Calu3 (cell line): ENCODE measurements at regions not wholly inside any gene's neighbourhood (a gene's known extent, or its start where the extent isn't known, plus 50 kb on each side); places are given as distances from the start of the nearest gene placed in this dataset.

Experiments used
- BruUV-seq: library from RNA; stranded (reverse); fragments of 400-500 nt; replicated peaks from 2 replicates; lab custom pipeline; 2021; lab: Mats Ljungman, UMichigan
- CTCF ChIA-PET: fragments of 300-600 bp; sonication (Branson Sonifier 250); formaldehyde crosslinking; loops from one replicate; lab custom pipeline; 2022; ENCODE audit warnings: antibody characterized with exemption; lab: Charles Lee
- DNase-seq: peaks from one replicate; pipeline ENCODE4 v3.0.0; 2022
- H3K27ac Mint-ChIP-seq: one replicate; pipeline ENCODE4 v1.8.0; 2022; ENCODE audit warnings: mixed read lengths; ENCODE audit not compliant: unreplicated experiment
- H3K27me3 Mint-ChIP-seq: one replicate; pipeline ENCODE4 v1.8.0; 2022; ENCODE audit warnings: mixed read lengths; ENCODE audit not compliant: unreplicated experiment
- H3K36me3 Mint-ChIP-seq: one replicate; pipeline ENCODE4 v1.8.0; 2022; ENCODE audit warnings: mild to moderate bottlenecking, moderate library complexity, mixed read lengths; ENCODE audit not compliant: insufficient read depth, unreplicated experiment
- H3K4me1 Mint-ChIP-seq: one replicate; pipeline ENCODE4 v1.8.0; 2022; ENCODE audit warnings: mild to moderate bottlenecking, low read depth, mixed read lengths; ENCODE audit not compliant: unreplicated experiment
- H3K4me3 Mint-ChIP-seq: one replicate; pipeline ENCODE4 v1.8.0; 2022; ENCODE audit warnings: mild to moderate bottlenecking, low read depth, moderate library complexity, mixed read lengths; ENCODE audit not compliant: unreplicated experiment
- H3K9me3 Mint-ChIP-seq: one replicate; pipeline ENCODE4 v1.8.0; 2022; ENCODE audit warnings: low read depth, mixed read lengths; ENCODE audit not compliant: unreplicated experiment
- CTCF ChIP-seq: fragments of 200-600 bp; IDR thresholded peaks from one replicate; pipeline ENCODE4 v1.8.0; 2022; ENCODE audit warnings: antibody characterized with exemption; ENCODE audit not compliant: unreplicated experiment
- intact Hi-C: fragments of 100-400 bp; cut with micrococcal nuclease; formaldehyde crosslinking; loops from one replicate; pipeline ENCODE4 v1.10.0; 2022; ENCODE audit not compliant: unreplicated experiment

- Mint-ChIP-seq H3K36me3 (no peaks in the 10 kb centered on the region), H3K4me1 (peaks cover 27% of the 10 kb centered on the region), H3K4me3 (no peak overlapping the region), H3K27ac (no peak overlapping the region), H3K27me3 (no peaks in the 10 kb centered on the region), H3K9me3 (no peaks in the 10 kb centered on the region)
- CTCF ChIA-PET: no interaction called here
- BruUV-seq: no TSS peak
- TF ChIP-seq CTCF: no peak
- DNase-seq: no peak
- intact Hi-C loops: no loop called here
These were observed 521.7 kb downstream of the SOX2 start for GRCh38 chr3:182233405-182233804.

- Mint-ChIP-seq H3K27ac (no peak overlapping the region), H3K4me3 (no peak overlapping the region), H3K27me3 (no peaks in the 10 kb centered on the region), H3K9me3 (no peaks in the 10 kb centered on the region), H3K36me3 (no peaks in the 10 kb centered on the region), H3K4me1 (peaks cover 27% of the 10 kb centered on the region)
- no TSS peak for BruUV-seq
- no peak for DNase-seq
- intact Hi-C loops: no loop called here
- TF ChIP-seq CTCF: no peak
- CTCF ChIA-PET: no interaction called here
These were observed 522.2 kb downstream of the SOX2 start for GRCh38 chr3:182233957-182234356.

- H3K4me1 Mint-ChIP-seq: peaks cover 27% of the 10 kb centered on the region
These were observed 523.2 kb downstream of the SOX2 start for GRCh38 chr3:182234881-182235280.

GRCh38 chr3:182235504-182235903 is 523.8 kb downstream of the SOX2 start:
- Mint-ChIP-seq H3K4me3 (no peak overlapping the region), H3K36me3 (no peaks in the 10 kb centered on the region), H3K27me3 (no peaks in the 10 kb centered on the region), H3K4me1 (peaks cover 27% of the 10 kb centered on the region), H3K9me3 (no peaks in the 10 kb centered on the region), H3K27ac (no peak overlapping the region)
- no peak for DNase-seq
- CTCF ChIA-PET: interaction anchor here (0.6 to 1.0 kb wide), 3 partner anchors 49 to 317 kb away, joined by 3 to 4 read pairs (median 3); no protein-coding TSS in a partner anchor
- BruUV-seq: no TSS peak
- intact Hi-C loops: no loop called here
- no peak for TF ChIP-seq CTCF

More at GRCh38 chr3:182234881-182235280, 523.2 kb downstream of the SOX2 start:
- Mint-ChIP-seq H3K27me3 (no peaks in the 10 kb centered on the region), H3K4me3 (no peak overlapping the region), H3K9me3 (no peaks in the 10 kb centered on the region), H3K27ac (no peak overlapping the region), H3K36me3 (no peaks in the 10 kb centered on the region)
- no peak for TF ChIP-seq CTCF
- no TSS peak for BruUV-seq
- CTCF ChIA-PET: interaction anchor here (0.5 to 1.0 kb wide), 3 partner anchors 50 to 251 kb away, joined by 3 to 4 read pairs (median 3); no protein-coding TSS in a partner anchor
- intact Hi-C loops: no loop called here
- DNase-seq: no peak
